ENCODE measurements at regions not wholly inside any gene's neighbourhood (a gene's known extent, or its start where the extent isn't known, plus 50 kb on each side); places are given as distances from the start of the nearest gene placed in this dataset.

DNA sequence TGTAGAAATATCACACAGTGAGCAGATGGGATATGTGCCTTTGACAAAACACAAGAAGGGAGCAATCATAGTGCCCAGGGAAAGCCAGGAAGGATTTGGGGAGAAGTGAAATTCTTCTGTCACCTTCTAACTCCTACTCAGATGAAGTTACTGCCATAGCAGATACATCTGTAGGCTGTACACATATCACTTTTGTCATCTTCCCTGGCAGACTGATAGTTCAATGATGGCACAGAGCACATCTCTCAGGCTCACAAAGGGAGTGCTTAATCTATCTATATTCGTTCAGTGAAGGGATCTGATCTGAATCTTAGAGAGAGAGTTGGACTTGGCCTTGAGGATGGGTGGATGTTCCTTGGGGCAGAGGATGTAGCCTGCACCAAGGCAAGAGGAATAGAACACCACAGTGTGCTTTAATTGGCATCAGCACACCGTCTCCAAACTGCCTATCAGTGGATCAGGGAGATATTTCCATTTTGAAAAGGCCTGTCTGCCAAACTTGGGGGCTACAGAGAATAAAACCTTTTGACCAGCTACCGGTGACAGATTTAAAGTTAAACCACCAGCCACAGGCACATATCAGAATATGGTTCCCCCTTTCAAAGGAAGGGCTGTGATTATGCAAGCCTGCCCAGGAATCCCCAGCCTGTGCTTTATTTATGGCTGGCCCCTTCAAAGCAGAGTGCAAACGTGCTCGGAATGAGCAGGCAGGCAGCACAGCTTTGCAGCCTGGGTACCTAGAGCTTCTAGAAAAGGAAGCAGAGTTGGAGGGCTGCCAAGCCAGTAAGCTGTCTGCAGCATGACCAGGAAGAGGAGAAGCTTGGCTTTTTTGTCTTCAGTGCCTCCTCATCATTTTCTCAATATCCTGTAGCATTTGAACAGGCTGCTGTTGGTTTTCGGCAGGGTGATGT is 165.5 kb upstream of the DYRK2 start:
- TF ChIP-seq, protein P1, sequence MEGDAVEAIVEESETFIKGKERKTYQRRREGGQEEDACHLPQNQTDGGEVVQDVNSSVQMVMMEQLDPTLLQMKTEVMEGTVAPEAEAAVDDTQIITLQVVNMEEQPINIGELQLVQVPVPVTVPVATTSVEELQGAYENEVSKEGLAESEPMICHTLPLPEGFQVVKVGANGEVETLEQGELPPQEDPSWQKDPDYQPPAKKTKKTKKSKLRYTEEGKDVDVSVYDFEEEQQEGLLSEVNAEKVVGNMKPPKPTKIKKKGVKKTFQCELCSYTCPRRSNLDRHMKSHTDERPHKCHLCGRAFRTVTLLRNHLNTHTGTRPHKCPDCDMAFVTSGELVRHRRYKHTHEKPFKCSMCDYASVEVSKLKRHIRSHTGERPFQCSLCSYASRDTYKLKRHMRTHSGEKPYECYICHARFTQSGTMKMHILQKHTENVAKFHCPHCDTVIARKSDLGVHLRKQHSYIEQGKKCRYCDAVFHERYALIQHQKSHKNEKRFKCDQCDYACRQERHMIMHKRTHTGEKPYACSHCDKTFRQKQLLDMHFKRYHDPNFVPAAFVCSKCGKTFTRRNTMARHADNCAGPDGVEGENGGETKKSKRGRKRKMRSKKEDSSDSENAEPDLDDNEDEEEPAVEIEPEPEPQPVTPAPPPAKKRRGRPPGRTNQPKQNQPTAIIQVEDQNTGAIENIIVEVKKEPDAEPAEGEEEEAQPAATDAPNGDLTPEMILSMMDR (IDR thresholded peaks at IDR 0.05): no peak
- TF ChIP-seq POLR2AphosphoS5 (IDR thresholded peaks at IDR 0.05) (no peak), POLR2A (IDR thresholded peaks at IDR 0.05) (no peak)
